ENCODE measurements at regions not wholly inside any gene's neighbourhood (a gene's known extent, or its start where the extent isn't known, plus 50 kb on each side); places are given as distances from the start of the nearest gene placed in this dataset.

GRCh38 chr3:64983583-64984359 is 296.0 kb upstream of the ADAMTS9 start:
- Histone ChIP-seq H3K27me3 (ENCODE audit: control insufficient read depth, insufficient read depth, low read length) (no peaks in the 10 kb centered on the region), H3K4me3 (ENCODE audit: low read length) (no peak overlapping the region), H3K9me3 (ENCODE audit: control insufficient read depth, low read depth, low read length) (no peaks in the 10 kb centered on the region), H3K27ac (ENCODE audit: low read length) (no peak overlapping the region), H3K4me1 (ENCODE audit: control insufficient read depth, insufficient read depth, low read length) (no peaks in the 10 kb centered on the region), H3K36me3 (ENCODE audit: control insufficient read depth, insufficient read depth, low read length) (no peaks in the 10 kb centered on the region)
- no peak for DNase-seq
- WGBS (ENCODE audit: insufficient coverage, low lambda C conversion rate), result 100% methylated on average over 2 of the region's 6 CpGs

- WGBS (ENCODE audit: insufficient coverage, low lambda C conversion rate), result no CpG with 5 or more reads among the region's 8 CpGs
Measured at GRCh38 chr3:64977308-64978100, 289.7 kb upstream of the ADAMTS9 start.

GRCh38 chr3:64976456-64976855 is 288.7 kb upstream of the ADAMTS9 start:
- Histone ChIP-seq H3K9me3 (ENCODE audit: control insufficient read depth, low read depth, low read length) (no peaks in the 10 kb centered on the region), H3K36me3 (ENCODE audit: control insufficient read depth, insufficient read depth, low read length) (no peaks in the 10 kb centered on the region), H3K4me1 (ENCODE audit: control insufficient read depth, insufficient read depth, low read length) (no peaks in the 10 kb centered on the region), H3K27me3 (ENCODE audit: control insufficient read depth, insufficient read depth, low read length) (no peaks in the 10 kb centered on the region), H3K27ac (ENCODE audit: low read length) (no peak overlapping the region), H3K4me3 (ENCODE audit: low read length) (no peak overlapping the region)
- no peak for DNase-seq
- 100% methylated on average over 1 of the region's 4 CpGs for WGBS (ENCODE audit: insufficient coverage, low lambda C conversion rate)

More at GRCh38 chr3:64977308-64978100, 289.7 kb upstream of the ADAMTS9 start:
- DNase-seq, result no peak
- Histone ChIP-seq H3K36me3 (ENCODE audit: control insufficient read depth, insufficient read depth, low read length) (no peaks in the 10 kb centered on the region), H3K4me1 (ENCODE audit: control insufficient read depth, insufficient read depth, low read length) (no peaks in the 10 kb centered on the region), H3K9me3 (ENCODE audit: control insufficient read depth, low read depth, low read length) (no peaks in the 10 kb centered on the region), H3K27me3 (ENCODE audit: control insufficient read depth, insufficient read depth, low read length) (no peaks in the 10 kb centered on the region), H3K4me3 (ENCODE audit: low read length) (no peak overlapping the region), H3K27ac (ENCODE audit: low read length) (no peak overlapping the region)

- Histone ChIP-seq H3K27ac (ENCODE audit: low read length) (no peak overlapping the region), H3K4me1 (ENCODE audit: control insufficient read depth, insufficient read depth, low read length) (no peaks in the 10 kb centered on the region), H3K4me3 (ENCODE audit: low read length) (no peak overlapping the region), H3K9me3 (ENCODE audit: control insufficient read depth, low read depth, low read length) (no peaks in the 10 kb centered on the region), H3K36me3 (ENCODE audit: control insufficient read depth, insufficient read depth, low read length) (no peaks in the 10 kb centered on the region), H3K27me3 (ENCODE audit: control insufficient read depth, insufficient read depth, low read length) (no peaks in the 10 kb centered on the region)
- WGBS (ENCODE audit: insufficient coverage, low lambda C conversion rate), result 100% methylated on average over 1 of the region's 2 CpGs
- no peak for DNase-seq
Measured at GRCh38 chr3:64975147-64975546, 287.3 kb upstream of the ADAMTS9 start.

GRCh38 chr3:64974401-64974800 is 286.6 kb upstream of the ADAMTS9 start:
- H3K27me3 ChIP-seq (ENCODE audit: control insufficient read depth, insufficient read depth, low read length), result peaks cover 2% of the 10 kb centered on the region
- H3K27ac ChIP-seq (ENCODE audit: low read length), result no peak overlapping the region
- no peak for DNase-seq
- WGBS (ENCODE audit: insufficient coverage, low lambda C conversion rate), result 93% methylated on average over 3 of the region's 5 CpGs
- H3K4me3 ChIP-seq (ENCODE audit: low read length), result no peak overlapping the region
- no peaks in the 10 kb centered on the region for H3K36me3 ChIP-seq (ENCODE audit: control insufficient read depth, insufficient read depth, low read length)
- H3K4me1 ChIP-seq (ENCODE audit: control insufficient read depth, insufficient read depth, low read length), result no peaks in the 10 kb centered on the region
- no peaks in the 10 kb centered on the region for H3K9me3 ChIP-seq (ENCODE audit: control insufficient read depth, low read depth, low read length)

- no peak for DNase-seq
- Histone ChIP-seq H3K27me3 (ENCODE audit: control insufficient read depth, insufficient read depth, low read length) (peaks cover 2% of the 10 kb centered on the region), H3K36me3 (ENCODE audit: control insufficient read depth, insufficient read depth, low read length) (no peaks in the 10 kb centered on the region), H3K4me3 (ENCODE audit: low read length) (no peak overlapping the region), H3K27ac (ENCODE audit: low read length) (no peak overlapping the region), H3K9me3 (ENCODE audit: control insufficient read depth, low read depth, low read length) (no peaks in the 10 kb centered on the region), H3K4me1 (ENCODE audit: control insufficient read depth, insufficient read depth, low read length) (no peaks in the 10 kb centered on the region)
- no CpG with 5 or more reads among the region's 1 CpG for WGBS (ENCODE audit: insufficient coverage, low lambda C conversion rate)
Measured at GRCh38 chr3:64972793-64973192, 285.0 kb upstream of the ADAMTS9 start.

GRCh38 chr3:64971602-64972001 is 283.8 kb upstream of the ADAMTS9 start:
- Histone ChIP-seq H3K9me3 (ENCODE audit: control insufficient read depth, low read depth, low read length) (no peaks in the 10 kb centered on the region), H3K36me3 (ENCODE audit: control insufficient read depth, insufficient read depth, low read length) (no peaks in the 10 kb centered on the region), H3K4me1 (ENCODE audit: control insufficient read depth, insufficient read depth, low read length) (no peaks in the 10 kb centered on the region), H3K27me3 (ENCODE audit: control insufficient read depth, insufficient read depth, low read length) (peaks cover 2% of the 10 kb centered on the region), H3K27ac (ENCODE audit: low read length) (no peak overlapping the region), H3K4me3 (ENCODE audit: low read length) (no peak overlapping the region)
- DNase-seq, result no peak
- WGBS (ENCODE audit: insufficient coverage, low lambda C conversion rate), result 0% methylated on average over 1 of the region's 1 CpG

- no peaks in the 10 kb centered on the region for H3K4me1 ChIP-seq (ENCODE audit: control insufficient read depth, insufficient read depth, low read length)
- no peaks in the 10 kb centered on the region for H3K9me3 ChIP-seq (ENCODE audit: control insufficient read depth, low read depth, low read length)
- no peak for DNase-seq
- peaks cover 2% of the 10 kb centered on the region for H3K27me3 ChIP-seq (ENCODE audit: control insufficient read depth, insufficient read depth, low read length)
- H3K27ac ChIP-seq (ENCODE audit: low read length), result no peak overlapping the region
- no peaks in the 10 kb centered on the region for H3K36me3 ChIP-seq (ENCODE audit: control insufficient read depth, insufficient read depth, low read length)
- WGBS (ENCODE audit: insufficient coverage, low lambda C conversion rate), result 57% methylated on average over 2 of the region's 3 CpGs
- no peak overlapping the region for H3K4me3 ChIP-seq (ENCODE audit: low read length)
Measured at GRCh38 chr3:64970634-64971033, 282.8 kb upstream of the ADAMTS9 start.

GRCh38 chr3:64961301-64961700 is 273.5 kb upstream of the ADAMTS9 start:
- Histone ChIP-seq H3K4me3 (ENCODE audit: low read length) (no peak overlapping the region), H3K9me3 (ENCODE audit: control insufficient read depth, low read depth, low read length) (no peaks in the 10 kb centered on the region), H3K27me3 (ENCODE audit: control insufficient read depth, insufficient read depth, low read length) (no peaks in the 10 kb centered on the region), H3K4me1 (ENCODE audit: control insufficient read depth, insufficient read depth, low read length) (no peaks in the 10 kb centered on the region), H3K27ac (ENCODE audit: low read length) (no peak overlapping the region), H3K36me3 (ENCODE audit: control insufficient read depth, insufficient read depth, low read length) (no peaks in the 10 kb centered on the region)
- DNase-seq, result no peak

GRCh38 chr3:64958199-64958843 is 270.5 kb upstream of the ADAMTS9 start:
- no peak for DNase-seq
- no peaks in the 10 kb centered on the region for H3K27me3 ChIP-seq (ENCODE audit: control insufficient read depth, insufficient read depth, low read length)
- WGBS (ENCODE audit: insufficient coverage, low lambda C conversion rate), result no CpG with 5 or more reads among the region's 3 CpGs
- H3K4me1 ChIP-seq (ENCODE audit: control insufficient read depth, insufficient read depth, low read length), result no peaks in the 10 kb centered on the region
- H3K27ac ChIP-seq (ENCODE audit: low read length), result no peak overlapping the region
- H3K36me3 ChIP-seq (ENCODE audit: control insufficient read depth, insufficient read depth, low read length), result no peaks in the 10 kb centered on the region
- no peaks in the 10 kb centered on the region for H3K9me3 ChIP-seq (ENCODE audit: control insufficient read depth, low read depth, low read length)
- H3K4me3 ChIP-seq (ENCODE audit: low read length), result no peak overlapping the region
